Fibroblast of mammary gland (primary cell): ENCODE measurements at regions not wholly inside any gene's neighbourhood (a gene's known extent, or its start where the extent isn't known, plus 50 kb on each side); places are given as distances from the start of the nearest gene placed in this dataset.

ENCODE experiments used
- DNase-seq: peaks from one replicate; pipeline ENCODE4 v3.0.0-alpha.2; 2010; ENCODE audit warnings: low read depth
- H3K4me3 ChIP-seq: 2 replicates; pipeline ENCODE4 v1.5.1; 2011; ENCODE audit warnings: low read depth, mild to moderate bottlenecking, low read length, moderate library complexity; ENCODE audit not compliant: control insufficient read depth
- TF ChIP-seq, protein P1 (sequence below): conservative IDR thresholded peaks from 2 replicates; pipeline ENCODE4 v1.5.1; 2011; ENCODE audit warnings: low read depth, low read length, inconsistent platforms; ENCODE audit not compliant: control insufficient read depth, insufficient read depth

DNA sequence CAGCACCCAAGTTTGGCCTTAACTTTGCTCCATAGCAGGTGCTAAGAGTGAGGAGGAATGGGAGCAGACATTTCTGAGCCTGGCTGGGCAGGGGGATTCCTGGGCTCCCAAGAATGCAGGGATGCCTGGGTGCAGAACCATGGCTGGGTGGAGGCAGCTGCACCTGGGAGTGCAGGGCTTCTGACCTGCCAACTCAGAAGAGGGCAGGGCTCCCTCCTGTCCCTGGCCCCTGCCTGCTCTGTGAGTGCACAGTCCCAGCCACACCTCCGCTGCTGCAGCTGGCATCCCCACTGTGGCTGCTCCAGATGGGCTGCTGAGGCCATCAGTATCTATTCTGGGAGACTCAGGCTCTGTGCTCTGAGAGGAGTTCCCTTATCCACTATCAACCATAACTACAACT, 747.4 kb upstream of the VSTM2A start:
- TF ChIP-seq, protein P1, sequence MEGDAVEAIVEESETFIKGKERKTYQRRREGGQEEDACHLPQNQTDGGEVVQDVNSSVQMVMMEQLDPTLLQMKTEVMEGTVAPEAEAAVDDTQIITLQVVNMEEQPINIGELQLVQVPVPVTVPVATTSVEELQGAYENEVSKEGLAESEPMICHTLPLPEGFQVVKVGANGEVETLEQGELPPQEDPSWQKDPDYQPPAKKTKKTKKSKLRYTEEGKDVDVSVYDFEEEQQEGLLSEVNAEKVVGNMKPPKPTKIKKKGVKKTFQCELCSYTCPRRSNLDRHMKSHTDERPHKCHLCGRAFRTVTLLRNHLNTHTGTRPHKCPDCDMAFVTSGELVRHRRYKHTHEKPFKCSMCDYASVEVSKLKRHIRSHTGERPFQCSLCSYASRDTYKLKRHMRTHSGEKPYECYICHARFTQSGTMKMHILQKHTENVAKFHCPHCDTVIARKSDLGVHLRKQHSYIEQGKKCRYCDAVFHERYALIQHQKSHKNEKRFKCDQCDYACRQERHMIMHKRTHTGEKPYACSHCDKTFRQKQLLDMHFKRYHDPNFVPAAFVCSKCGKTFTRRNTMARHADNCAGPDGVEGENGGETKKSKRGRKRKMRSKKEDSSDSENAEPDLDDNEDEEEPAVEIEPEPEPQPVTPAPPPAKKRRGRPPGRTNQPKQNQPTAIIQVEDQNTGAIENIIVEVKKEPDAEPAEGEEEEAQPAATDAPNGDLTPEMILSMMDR, result no peak
- H3K4me3 ChIP-seq, result no peak overlapping the region
- no peak for DNase-seq

DNA sequence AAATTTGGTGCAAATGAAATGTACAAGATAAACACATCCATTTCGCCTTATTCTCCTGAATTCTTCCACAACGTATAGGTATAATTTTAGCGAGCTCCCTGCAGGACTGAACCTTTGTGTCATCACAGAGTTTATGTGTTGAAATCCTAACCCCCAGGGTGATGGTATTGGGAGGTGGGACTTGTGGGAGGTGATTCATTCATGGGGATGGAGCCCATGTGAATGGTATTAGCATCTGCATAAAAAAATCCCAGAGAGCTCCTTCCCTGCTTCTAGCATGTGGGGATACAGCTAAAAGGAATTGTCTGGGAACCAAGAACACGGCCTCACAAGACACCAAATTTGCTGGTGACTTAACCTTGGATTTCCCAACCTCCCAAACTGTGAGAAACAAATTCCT, 741.4 kb upstream of the VSTM2A start:
- no peak for DNase-seq
- H3K4me3 ChIP-seq, result no peak overlapping the region
- TF ChIP-seq, protein P1, result no peak

DNA sequence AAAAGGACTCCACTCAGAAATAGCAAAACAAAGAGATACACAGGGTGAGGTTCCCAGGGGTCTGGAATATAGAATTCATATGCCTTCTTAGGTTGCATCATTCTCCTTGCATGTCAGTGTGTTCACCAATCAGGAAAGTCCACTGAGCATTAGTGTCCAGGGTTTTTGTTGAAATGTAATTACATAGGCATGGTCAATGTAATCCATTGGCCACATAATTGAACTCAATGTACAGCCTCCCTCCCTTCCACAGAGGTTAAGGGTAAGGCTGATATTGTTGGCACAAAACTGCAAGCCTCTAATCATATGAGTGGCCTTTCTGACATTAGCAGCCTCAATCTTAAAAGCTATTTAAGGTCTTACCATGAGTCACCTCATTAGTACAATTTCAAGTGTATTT, 736.1 kb upstream of the VSTM2A start:
- no peak overlapping the region for H3K4me3 ChIP-seq
- no peak for DNase-seq
- TF ChIP-seq, protein P1, result no peak

DNA sequence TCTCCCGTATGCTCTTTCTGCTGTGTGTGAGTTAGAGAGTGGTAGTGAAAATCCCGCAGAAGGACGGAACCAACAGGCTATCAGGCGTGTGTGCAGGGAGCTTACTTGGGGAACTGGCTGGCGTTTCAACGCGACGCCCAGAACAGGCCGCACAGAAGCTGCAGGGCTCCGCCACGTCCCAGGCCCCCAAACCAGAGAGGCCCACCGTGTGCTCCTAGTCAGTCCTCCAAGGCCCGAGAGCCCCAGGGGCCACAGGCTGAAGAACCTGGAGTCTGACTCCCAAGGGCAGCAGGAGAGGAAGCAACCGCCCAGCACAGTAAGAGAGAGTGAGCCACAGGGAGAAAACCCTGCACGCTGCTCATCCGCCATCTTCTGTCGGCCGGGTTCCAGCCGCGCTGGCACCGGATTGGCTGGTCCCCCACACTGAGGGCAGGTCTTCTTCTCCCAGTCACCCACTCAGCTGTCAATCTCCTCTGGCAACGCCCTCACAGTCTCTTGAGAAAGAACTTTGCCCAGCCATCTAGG, 730.6 kb upstream of the VSTM2A start:
- DNase-seq, result no peak
- TF ChIP-seq, protein P1, result no peak
- no peak overlapping the region for H3K4me3 ChIP-seq

DNA sequence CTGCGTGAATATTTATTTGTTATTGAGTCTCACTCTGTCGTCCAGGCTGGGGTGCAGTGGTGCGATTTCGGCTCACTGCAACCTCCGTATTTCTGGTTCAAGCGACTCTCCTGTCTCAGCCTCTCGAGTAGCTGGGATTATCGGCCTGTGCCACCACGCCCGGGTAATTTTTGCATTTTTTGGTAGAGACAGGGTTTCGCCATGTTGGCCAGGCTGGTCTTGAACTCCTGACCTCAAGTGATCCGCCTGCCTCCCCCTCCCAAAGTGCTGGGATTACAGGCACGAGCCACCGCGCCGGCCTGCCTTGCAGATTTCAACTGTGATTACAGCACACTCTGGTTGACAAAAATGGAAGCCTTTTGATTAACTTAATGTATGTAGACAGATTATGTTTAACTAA, 730.0 kb upstream of the VSTM2A start:
- no peak overlapping the region for H3K4me3 ChIP-seq
- TF ChIP-seq, protein P1, result no peak
- no peak for DNase-seq

DNA sequence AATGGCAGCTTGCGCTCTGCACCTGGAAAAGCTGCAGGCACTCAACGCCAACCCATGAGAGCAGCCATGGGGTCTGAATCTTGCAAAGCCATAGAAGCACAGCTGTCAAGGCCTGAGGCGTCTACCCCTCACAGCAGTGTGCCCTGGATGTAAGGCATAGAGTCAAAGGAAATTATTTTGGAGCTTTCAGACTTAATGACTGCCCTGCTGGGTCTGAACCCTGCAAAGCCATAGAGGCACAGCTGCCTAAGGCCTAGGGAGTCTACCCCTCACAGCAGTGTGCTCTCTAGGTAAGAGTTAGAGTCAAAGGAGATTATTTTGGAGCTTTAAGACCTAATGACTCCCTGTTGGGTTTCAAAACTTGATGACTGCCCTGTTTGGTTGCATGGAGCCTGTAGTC, 706.9 kb upstream of the VSTM2A start:
- no peak for DNase-seq
- no peak overlapping the region for H3K4me3 ChIP-seq
- TF ChIP-seq, protein P1, result no peak

DNA sequence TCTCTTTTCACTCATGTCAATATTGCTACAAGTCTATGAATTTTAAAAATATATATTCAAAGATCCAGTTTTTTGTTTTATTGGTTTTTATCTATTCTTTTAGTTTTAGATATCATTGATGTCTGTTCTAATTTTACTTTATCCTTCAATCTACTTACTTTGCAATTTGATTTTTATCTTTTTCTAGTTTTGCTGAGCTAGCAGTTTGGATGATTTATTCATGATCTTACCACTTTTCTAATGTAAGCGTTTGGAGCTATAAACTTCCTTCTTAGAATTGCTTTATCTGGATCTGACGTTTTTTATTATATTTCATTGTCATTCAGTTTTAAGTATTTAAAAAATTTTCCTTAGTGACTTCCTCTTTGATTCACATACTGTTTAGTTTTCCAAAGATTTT, 664.5 kb upstream of the VSTM2A start:
- no peak overlapping the region for H3K4me3 ChIP-seq
- DNase-seq, result no peak
- TF ChIP-seq, protein P1, result no peak
